SK-N-SH treated with all-trans-retinoic acid at 6 μM for 48 hours (cell line): ENCODE measurements at regions not wholly inside any gene's neighbourhood (a gene's known extent, or its start where the extent isn't known, plus 50 kb on each side); places are given as distances from the start of the nearest gene placed in this dataset.

Experiments used
- ATAC-seq: fragments of 200-7000 bp; cut with Tn5 transposase; 3 replicates; pipeline ENCODE4 v1.9.1; 2020; ENCODE audit warnings: mild to moderate bottlenecking, moderate library complexity
- ARNTL ChIP-seq: fragments of 450-650 bp; formaldehyde crosslinking; IDR thresholded peaks from 2 replicates; pipeline ENCODE4 v1.5.0; 2020; ENCODE audit warnings: low read depth, mild to moderate bottlenecking, moderate library complexity, borderline replicate concordance
- BACH2 ChIP-seq: fragments of 250-450 bp; sonication (Bioruptor Pico); IDR thresholded peaks from 2 replicates; pipeline ENCODE4 v1.9.0; 2021; ENCODE audit warnings: mild to moderate bottlenecking, borderline replicate concordance
- CSDC2 ChIP-seq: fragments of 250-450 bp; sonication (Bioruptor Pico); IDR thresholded peaks from 2 replicates; pipeline ENCODE4 v1.5.0; 2020; ENCODE audit warnings: mild to moderate bottlenecking, moderate library complexity
- ESRRG ChIP-seq: fragments of 250-450 bp; sonication (Bioruptor Pico); IDR thresholded peaks from 2 replicates; pipeline ENCODE4 v1.6.1; 2021; ENCODE audit warnings: mild to moderate bottlenecking
- GLIS3 ChIP-seq: fragments of 250-450 bp; sonication (Bioruptor Pico); IDR thresholded peaks from 2 replicates; pipeline ENCODE4 v1.5.0; 2020; ENCODE audit warnings: mild to moderate bottlenecking, moderate library complexity
- ISL1 ChIP-seq: fragments of 250-450 bp; sonication (Bioruptor Pico); IDR thresholded peaks from 2 replicates; pipeline ENCODE4 v2.1.2; 2022; ENCODE audit warnings: mild to moderate bottlenecking, moderate library complexity
- RARB ChIP-seq: fragments of 250-450 bp; sonication (Bioruptor Pico); IDR thresholded peaks from 2 replicates; pipeline ENCODE4 v1.8.0; 2021; ENCODE audit warnings: mild to moderate bottlenecking, moderate library complexity
- SNAI2 ChIP-seq: fragments of 250-450 bp; sonication (Bioruptor Pico); IDR thresholded peaks from 2 replicates; pipeline ENCODE4 v1.5.0; 2020; ENCODE audit warnings: mild to moderate bottlenecking, moderate library complexity
- TCF4 ChIP-seq: fragments of 250-450 bp; sonication (Bioruptor Pico); IDR thresholded peaks from 2 replicates; pipeline ENCODE4 v1.8.0; 2021; ENCODE audit warnings: mild to moderate bottlenecking, moderate library complexity, borderline replicate concordance
- TOX ChIP-seq: fragments of 250-450 bp; sonication (Bioruptor Pico); IDR thresholded peaks from 2 replicates; pipeline ENCODE4 v1.8.0; 2021; ENCODE audit warnings: mild to moderate bottlenecking, moderate library complexity, borderline replicate concordance
- ZC3H10 ChIP-seq: fragments of 250-450 bp; sonication (Bioruptor Pico); IDR thresholded peaks from 2 replicates; pipeline ENCODE4 v1.5.1; 2021; ENCODE audit warnings: mild to moderate bottlenecking, moderate library complexity
- ZFP3 ChIP-seq: fragments of 250-450 bp; sonication (Bioruptor Pico); IDR thresholded peaks from 2 replicates; pipeline ENCODE4 v1.5.0; 2020; ENCODE audit warnings: mild to moderate bottlenecking, moderate library complexity
- ZFP30 ChIP-seq: fragments of 450-650 bp; formaldehyde crosslinking; IDR thresholded peaks from 2 replicates; pipeline ENCODE4 v1.5.0; 2022; ENCODE audit warnings: mild to moderate bottlenecking, moderate library complexity
- ZNF565 ChIP-seq: fragments of 450-650 bp; formaldehyde crosslinking; conservative IDR thresholded peaks from 2 replicates; pipeline ENCODE4 v1.5.0; 2020; ENCODE audit warnings: low read depth, mild to moderate bottlenecking, moderate library complexity
- ZNF70 ChIP-seq: fragments of 450-650 bp; formaldehyde crosslinking; IDR thresholded peaks from 2 replicates; pipeline ENCODE4 v1.5.0; 2020; ENCODE audit warnings: mild to moderate bottlenecking, moderate library complexity
- ZNF8 ChIP-seq: fragments of 450-650 bp; formaldehyde crosslinking; IDR thresholded peaks from 2 replicates; pipeline ENCODE4 v1.5.0; 2020; ENCODE audit warnings: mild to moderate bottlenecking, moderate library complexity
- TF ChIP-seq, protein P1 (sequence below): fragments of 250-450 bp; sonication (Bioruptor Pico); IDR thresholded peaks from 2 replicates; pipeline ENCODE4 v1.8.0; 2021; ENCODE audit warnings: low read depth, mild to moderate bottlenecking, moderate library complexity, borderline replicate concordance
- TF ChIP-seq, protein P2 (sequence below): fragments of 250-450 bp; sonication (Bioruptor Pico); IDR thresholded peaks from 2 replicates; pipeline ENCODE4 v1.8.0; 2020; ENCODE audit warnings: mild to moderate bottlenecking, moderate library complexity, borderline replicate concordance
- TF ChIP-seq, protein P3 (sequence below): fragments of 250-450 bp; sonication (Bioruptor Pico); IDR thresholded peaks from 2 replicates; pipeline ENCODE4 v1.5.1; 2021; ENCODE audit warnings: mild to moderate bottlenecking, moderate library complexity
- TF ChIP-seq, protein P4 (sequence below): fragments of 250-450 bp; sonication (Bioruptor Pico); IDR thresholded peaks from 2 replicates; pipeline ENCODE4 v1.5.0; 2020; ENCODE audit warnings: mild to moderate bottlenecking, moderate library complexity
- TF ChIP-seq, protein P5 (sequence below): fragments of 250-450 bp; sonication (Bioruptor Pico); IDR thresholded peaks from 2 replicates; pipeline ENCODE4 v1.5.1; 2020; ENCODE audit warnings: low read depth, mild to moderate bottlenecking, moderate library complexity

DNA sequence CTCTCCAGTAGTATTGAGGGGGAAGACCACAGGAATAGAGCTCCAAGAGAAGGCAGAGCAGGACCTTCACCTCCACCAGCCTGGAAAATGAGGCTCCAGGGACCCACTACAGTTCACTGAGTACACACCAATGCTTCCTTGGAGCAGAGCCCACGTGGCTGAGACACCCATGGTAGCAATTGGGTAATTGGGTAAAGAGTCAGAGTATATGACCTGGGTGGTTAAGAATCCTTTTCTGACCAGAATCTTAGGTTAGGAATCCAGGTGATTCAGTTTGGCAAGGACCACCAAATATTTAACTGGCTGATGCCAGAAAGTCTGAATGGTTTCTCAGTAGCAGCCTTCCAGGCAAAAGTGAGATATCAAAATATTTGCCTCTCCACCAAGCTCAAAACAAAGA lies 107.7 kb downstream of the MDH1 start:
- TF ChIP-seq ZNF70 (CRISPR knock-in tag) (no peak), TCF4 (CRISPR knock-in tag) (no peak), ZNF8 (no peak), RARB (CRISPR knock-in tag) (no peak), BACH2 (CRISPR knock-in tag) (no peak), ZC3H10 (CRISPR knock-in tag) (no peak), SNAI2 (CRISPR knock-in tag) (no peak), ESRRG (no peak), ISL1 (CRISPR knock-in tag) (no peak), TOX (no peak), ARNTL (CRISPR knock-in tag) (no peak), CSDC2 (CRISPR knock-in tag) (no peak), GLIS3 (no peak), ZFP30 (CRISPR knock-in tag) (no peak), ZNF565 (CRISPR knock-in tag) (no peak)
- TF ChIP-seq, protein P1, sequence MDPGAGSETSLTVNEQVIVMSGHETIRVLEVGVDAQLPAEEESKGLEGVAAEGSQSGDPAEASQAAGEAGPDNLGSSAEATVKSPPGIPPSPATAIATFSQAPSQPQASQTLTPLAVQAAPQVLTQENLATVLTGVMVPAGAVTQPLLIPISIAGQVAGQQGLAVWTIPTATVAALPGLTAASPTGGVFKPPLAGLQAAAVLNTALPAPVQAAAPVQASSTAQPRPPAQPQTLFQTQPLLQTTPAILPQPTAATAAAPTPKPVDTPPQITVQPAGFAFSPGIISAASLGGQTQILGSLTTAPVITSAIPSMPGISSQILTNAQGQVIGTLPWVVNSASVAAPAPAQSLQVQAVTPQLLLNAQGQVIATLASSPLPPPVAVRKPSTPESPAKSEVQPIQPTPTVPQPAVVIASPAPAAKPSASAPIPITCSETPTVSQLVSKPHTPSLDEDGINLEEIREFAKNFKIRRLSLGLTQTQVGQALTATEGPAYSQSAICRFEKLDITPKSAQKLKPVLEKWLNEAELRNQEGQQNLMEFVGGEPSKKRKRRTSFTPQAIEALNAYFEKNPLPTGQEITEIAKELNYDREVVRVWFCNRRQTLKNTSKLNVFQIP (CRISPR knock-in tag), result no peak
- TF ChIP-seq, protein P2, sequence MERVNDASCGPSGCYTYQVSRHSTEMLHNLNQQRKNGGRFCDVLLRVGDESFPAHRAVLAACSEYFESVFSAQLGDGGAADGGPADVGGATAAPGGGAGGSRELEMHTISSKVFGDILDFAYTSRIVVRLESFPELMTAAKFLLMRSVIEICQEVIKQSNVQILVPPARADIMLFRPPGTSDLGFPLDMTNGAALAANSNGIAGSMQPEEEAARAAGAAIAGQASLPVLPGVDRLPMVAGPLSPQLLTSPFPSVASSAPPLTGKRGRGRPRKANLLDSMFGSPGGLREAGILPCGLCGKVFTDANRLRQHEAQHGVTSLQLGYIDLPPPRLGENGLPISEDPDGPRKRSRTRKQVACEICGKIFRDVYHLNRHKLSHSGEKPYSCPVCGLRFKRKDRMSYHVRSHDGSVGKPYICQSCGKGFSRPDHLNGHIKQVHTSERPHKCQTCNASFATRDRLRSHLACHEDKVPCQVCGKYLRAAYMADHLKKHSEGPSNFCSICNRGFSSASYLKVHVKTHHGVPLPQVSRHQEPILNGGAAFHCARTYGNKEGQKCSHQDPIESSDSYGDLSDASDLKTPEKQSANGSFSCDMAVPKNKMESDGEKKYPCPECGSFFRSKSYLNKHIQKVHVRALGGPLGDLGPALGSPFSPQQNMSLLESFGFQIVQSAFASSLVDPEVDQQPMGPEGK (CRISPR knock-in tag), result no peak
- TF ChIP-seq, protein P3, sequence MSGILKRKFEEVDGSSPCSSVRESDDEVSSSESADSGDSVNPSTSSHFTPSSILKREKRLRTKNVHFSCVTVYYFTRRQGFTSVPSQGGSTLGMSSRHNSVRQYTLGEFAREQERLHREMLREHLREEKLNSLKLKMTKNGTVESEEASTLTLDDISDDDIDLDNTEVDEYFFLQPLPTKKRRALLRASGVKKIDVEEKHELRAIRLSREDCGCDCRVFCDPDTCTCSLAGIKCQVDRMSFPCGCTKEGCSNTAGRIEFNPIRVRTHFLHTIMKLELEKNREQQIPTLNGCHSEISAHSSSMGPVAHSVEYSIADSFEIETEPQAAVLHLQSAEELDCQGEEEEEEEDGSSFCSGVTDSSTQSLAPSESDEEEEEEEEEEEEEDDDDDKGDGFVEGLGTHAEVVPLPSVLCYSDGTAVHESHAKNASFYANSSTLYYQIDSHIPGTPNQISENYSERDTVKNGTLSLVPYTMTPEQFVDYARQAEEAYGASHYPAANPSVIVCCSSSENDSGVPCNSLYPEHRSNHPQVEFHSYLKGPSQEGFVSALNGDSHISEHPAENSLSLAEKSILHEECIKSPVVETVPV, result no peak
- TF ChIP-seq, protein P4, sequence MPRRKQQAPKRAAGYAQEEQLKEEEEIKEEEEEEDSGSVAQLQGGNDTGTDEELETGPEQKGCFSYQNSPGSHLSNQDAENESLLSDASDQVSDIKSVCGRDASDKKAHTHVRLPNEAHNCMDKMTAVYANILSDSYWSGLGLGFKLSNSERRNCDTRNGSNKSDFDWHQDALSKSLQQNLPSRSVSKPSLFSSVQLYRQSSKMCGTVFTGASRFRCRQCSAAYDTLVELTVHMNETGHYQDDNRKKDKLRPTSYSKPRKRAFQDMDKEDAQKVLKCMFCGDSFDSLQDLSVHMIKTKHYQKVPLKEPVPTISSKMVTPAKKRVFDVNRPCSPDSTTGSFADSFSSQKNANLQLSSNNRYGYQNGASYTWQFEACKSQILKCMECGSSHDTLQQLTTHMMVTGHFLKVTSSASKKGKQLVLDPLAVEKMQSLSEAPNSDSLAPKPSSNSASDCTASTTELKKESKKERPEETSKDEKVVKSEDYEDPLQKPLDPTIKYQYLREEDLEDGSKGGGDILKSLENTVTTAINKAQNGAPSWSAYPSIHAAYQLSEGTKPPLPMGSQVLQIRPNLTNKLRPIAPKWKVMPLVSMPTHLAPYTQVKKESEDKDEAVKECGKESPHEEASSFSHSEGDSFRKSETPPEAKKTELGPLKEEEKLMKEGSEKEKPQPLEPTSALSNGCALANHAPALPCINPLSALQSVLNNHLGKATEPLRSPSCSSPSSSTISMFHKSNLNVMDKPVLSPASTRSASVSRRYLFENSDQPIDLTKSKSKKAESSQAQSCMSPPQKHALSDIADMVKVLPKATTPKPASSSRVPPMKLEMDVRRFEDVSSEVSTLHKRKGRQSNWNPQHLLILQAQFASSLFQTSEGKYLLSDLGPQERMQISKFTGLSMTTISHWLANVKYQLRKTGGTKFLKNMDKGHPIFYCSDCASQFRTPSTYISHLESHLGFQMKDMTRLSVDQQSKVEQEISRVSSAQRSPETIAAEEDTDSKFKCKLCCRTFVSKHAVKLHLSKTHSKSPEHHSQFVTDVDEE (CRISPR knock-in tag), result no peak
- TF ChIP-seq, protein P5, sequence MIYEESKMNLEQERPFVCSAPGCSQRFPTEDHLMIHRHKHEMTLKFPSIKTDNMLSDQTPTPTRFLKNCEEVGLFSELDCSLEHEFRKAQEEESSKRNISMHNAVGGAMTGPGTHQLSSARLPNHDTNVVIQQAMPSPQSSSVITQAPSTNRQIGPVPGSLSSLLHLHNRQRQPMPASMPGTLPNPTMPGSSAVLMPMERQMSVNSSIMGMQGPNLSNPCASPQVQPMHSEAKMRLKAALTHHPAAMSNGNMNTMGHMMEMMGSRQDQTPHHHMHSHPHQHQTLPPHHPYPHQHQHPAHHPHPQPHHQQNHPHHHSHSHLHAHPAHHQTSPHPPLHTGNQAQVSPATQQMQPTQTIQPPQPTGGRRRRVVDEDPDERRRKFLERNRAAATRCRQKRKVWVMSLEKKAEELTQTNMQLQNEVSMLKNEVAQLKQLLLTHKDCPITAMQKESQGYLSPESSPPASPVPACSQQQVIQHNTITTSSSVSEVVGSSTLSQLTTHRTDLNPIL (CRISPR knock-in tag), result no peak
- ATAC-seq, result no peak

DNA sequence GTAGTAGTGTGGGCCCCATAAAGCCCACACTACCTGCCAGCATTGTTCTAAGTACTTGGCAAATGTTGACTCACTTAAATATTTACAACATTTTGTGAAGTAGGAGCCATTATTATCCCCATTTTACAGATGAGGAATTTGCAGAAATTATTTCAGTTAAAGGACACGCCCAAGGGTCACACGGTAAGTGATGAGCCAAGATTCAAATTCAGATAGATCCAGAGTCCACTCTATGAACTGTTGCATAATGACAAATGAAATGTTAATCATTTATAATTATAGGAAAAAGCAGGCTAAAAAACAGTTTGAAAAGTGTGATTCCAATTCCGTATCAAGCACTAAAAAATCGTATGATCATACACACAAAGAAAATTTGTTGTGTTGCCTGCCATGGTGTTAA lies 108.4 kb downstream of the MDH1 start:
- no peak for ATAC-seq
- TF ChIP-seq, protein P5 (CRISPR knock-in tag), result no peak

DNA sequence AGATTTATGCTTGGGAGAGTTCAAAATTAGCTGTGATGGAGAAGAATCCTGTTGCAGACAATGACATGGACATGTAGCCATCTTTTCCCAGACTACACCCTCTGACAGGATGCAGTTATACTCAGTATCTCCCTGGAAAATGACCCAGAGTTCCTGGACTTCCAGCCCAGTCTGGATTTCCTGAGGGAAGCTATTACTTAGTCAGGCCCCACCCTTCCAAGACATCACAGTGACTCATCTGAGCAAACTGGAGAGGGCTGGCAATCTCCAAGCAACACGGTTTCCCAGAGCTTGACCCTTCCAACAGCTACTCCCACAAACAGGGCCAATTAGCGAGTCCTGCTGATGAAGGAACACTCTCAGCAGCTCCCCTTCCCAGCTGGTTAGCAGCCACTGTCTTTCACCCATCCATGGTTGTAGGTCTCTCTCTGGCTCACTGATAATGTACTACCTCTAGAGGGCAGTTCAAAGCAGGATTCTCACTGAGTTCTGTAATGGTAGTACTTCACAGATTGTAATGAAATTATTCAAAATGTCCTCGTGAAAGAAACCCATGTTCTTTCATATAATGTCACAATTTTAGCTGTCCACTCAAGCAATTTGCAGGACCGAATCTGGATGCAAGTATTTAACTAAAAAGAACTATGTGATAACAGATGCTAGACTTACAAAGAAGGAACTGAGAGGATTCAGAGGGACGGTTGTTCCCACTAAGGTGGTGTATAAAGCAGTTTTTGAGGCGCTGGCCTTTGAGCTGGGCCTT lies 110.2 kb downstream of the MDH1 start:
- peak; percentile 98 for ATAC-seq
- TF ChIP-seq GLIS3, result no peak
- TF ChIP-seq, protein P1 (CRISPR knock-in tag), result no peak
- TF ChIP-seq CSDC2 (CRISPR knock-in tag), result no peak
- TF ChIP-seq, protein P4 (CRISPR knock-in tag), result no peak
- TF ChIP-seq ESRRG, result no peak
- TF ChIP-seq ZFP3 (CRISPR knock-in tag), result no peak
- TF ChIP-seq, protein P5 (CRISPR knock-in tag), result no peak
